ENCODE measurements at regions not wholly inside any gene's neighbourhood (a gene's known extent, or its start where the extent isn't known, plus 50 kb on each side); places are given as distances from the start of the nearest gene placed in this dataset.
"Not testable (repeated sequence)": the region's sequence is repeated elsewhere in the genome, so short reads cannot be mapped to it uniquely, and the experiment has no call there.

- DNase-seq (ENCODE audit: low spot score): no peak
These were observed 185.0 kb upstream of the NRXN3 start for GRCh38 chr14:77985211-77985615.

GRCh38 chr14:77986773-77987172, 183.4 kb upstream of the NRXN3 start:
- DNase-seq (ENCODE audit: low spot score): no peak

- no peak for DNase-seq (ENCODE audit: low spot score)
These were observed 181.9 kb upstream of the NRXN3 start for GRCh38 chr14:77988096-77988870.

GRCh38 chr14:77988970-77989369, 181.2 kb upstream of the NRXN3 start:
- peak; percentile 65 for DNase-seq (ENCODE audit: low spot score)

- no peak for DNase-seq (ENCODE audit: low spot score)
These were observed 180.7 kb upstream of the NRXN3 start for GRCh38 chr14:77989441-77989991.

GRCh38 chr14:77990337-77990736, 179.8 kb upstream of the NRXN3 start:
- no peak for DNase-seq (ENCODE audit: low spot score)

GRCh38 chr14:77991128-77991772, 178.9 kb upstream of the NRXN3 start:
- DNase-seq (ENCODE audit: low spot score): no peak

- DNase-seq (ENCODE audit: low spot score): no peak
These were observed 164.8 kb upstream of the NRXN3 start for GRCh38 chr14:78005325-78005724.

GRCh38 chr14:78007160-78007559, 163.0 kb upstream of the NRXN3 start:
- no peak for DNase-seq (ENCODE audit: low spot score)

- no peak for DNase-seq (ENCODE audit: low spot score)
These were observed 159.5 kb upstream of the NRXN3 start for GRCh38 chr14:78010688-78011087.

- not testable (repeated sequence) for DNase-seq (ENCODE audit: low spot score)
These were observed 156.3 kb upstream of the NRXN3 start for GRCh38 chr14:78013911-78014310.

GRCh38 chr14:78016532-78016931, 153.6 kb upstream of the NRXN3 start:
- no peak for DNase-seq (ENCODE audit: low spot score)

GRCh38 chr14:78018283-78018682, 151.9 kb upstream of the NRXN3 start:
- DNase-seq (ENCODE audit: low spot score): no peak

GRCh38 chr14:78022059-78022458, 148.1 kb upstream of the NRXN3 start:
- DNase-seq (ENCODE audit: low spot score): peak; percentile 31

GRCh38 chr14:78023112-78023511, 147.1 kb upstream of the NRXN3 start:
- DNase-seq (ENCODE audit: low spot score): no peak

- no peak for DNase-seq (ENCODE audit: low spot score)
These were observed 141.7 kb upstream of the NRXN3 start for GRCh38 chr14:78028471-78028870.

- no peak for DNase-seq (ENCODE audit: low spot score)
These were observed 140.4 kb upstream of the NRXN3 start for GRCh38 chr14:78029601-78030372.

- no peak for DNase-seq (ENCODE audit: low spot score)
These were observed 126.8 kb upstream of the NRXN3 start for GRCh38 chr14:78043349-78043748.

GRCh38 chr14:78048120-78048519, 122.1 kb upstream of the NRXN3 start:
- DNase-seq (ENCODE audit: low spot score): no peak

GRCh38 chr14:78056890-78057289, 113.3 kb upstream of the NRXN3 start:
- DNase-seq (ENCODE audit: low spot score): not testable (repeated sequence)

GRCh38 chr14:78070344-78070743, 99.8 kb upstream of the NRXN3 start:
- no peak for DNase-seq (ENCODE audit: low spot score)

- no peak for DNase-seq (ENCODE audit: low spot score)
These were observed 99.1 kb upstream of the NRXN3 start for GRCh38 chr14:78071016-78071549.

Measured in AG08395 (cell line).